HepG2 (cell line): ENCODE measurements at regions not wholly inside any gene's neighbourhood (a gene's known extent, or its start where the extent isn't known, plus 50 kb on each side); places are given as distances from the start of the nearest gene placed in this dataset.

Experiments
- ATAC-seq: fragments of 200-7000 bp; cut with Tn5 transposase; 3 replicates; pipeline ENCODE4 v1.9.1; 2020; ENCODE audit warnings: mild to moderate bottlenecking, moderate library complexity
- BruUV-seq: library from RNA; stranded (reverse); fragments of 400-500 nt; replicated peaks from 2 replicates; lab custom pipeline; 2021; lab: Mats Ljungman, UMichigan
- CTCF ChIA-PET: fragments of 300-600 bp; formaldehyde crosslinking; extraction: SDS; loops from one replicate; lab custom pipeline; 2021; ENCODE audit warnings: low total read pairs, inconsistent platforms, low intra/inter-chr PET ratio; lab: Yijun Ruan, JAX
- POLR2A ChIA-PET: fragments of 350-600 bp; sonication (Branson Sonifier 250); formaldehyde crosslinking; loops from one replicate; lab custom pipeline; 2020; ENCODE audit warnings: antibody characterized with exemption, inconsistent platforms; lab: Yijun Ruan, JAX
- DNase-seq: peaks from one replicate; pipeline ENCODE4 v3.0.0-alpha.2; 2015; ENCODE audit warnings: low spot score
- FAIRE-seq: peaks from 3 replicates; lab custom pipeline; 2011; peaks lifted over from hg19 to GRCh38; lab: Jason Lieb, UNC
- H2AFZ ChIP-seq: one replicate; pipeline ENCODE4 v1.6.1; 2011; ENCODE audit warnings: low read length, inconsistent platforms
- H3K27ac ChIP-seq: fragments of 300-600 bp; 3 replicates; pipeline ENCODE4 v1.8.0; 2011; ENCODE audit warnings: mixed run types, mild to moderate bottlenecking, mixed read lengths, low read length, inconsistent platforms; ENCODE audit not compliant: insufficient read depth; ENCODE audit errors: extremely low read length
- H3K27me3 ChIP-seq, 2 experiments: fragments of 200-600 bp in 1 of 2; 2 replicates in 1 of 2; 3 replicates in 1 of 2; pipeline versions ENCODE4 v1.6.0 to v1.8.0; 2011; ENCODE audit warnings: low read length in 2 of 2, mild to moderate bottlenecking in 2 of 2, moderate library complexity in 2 of 2, inconsistent platforms in 1 of 2; ENCODE audit not compliant: insufficient read depth in 2 of 2, control insufficient read depth in 1 of 2
- H3K36me3 ChIP-seq, 2 experiments: fragments of 200-600 bp in 1 of 2; replicated peaks in 1 of 2; 2 replicates in 1 of 2; 3 replicates in 1 of 2; pipeline versions ENCODE4 v1.5.1 to v1.8.0; 2011; ENCODE audit warnings: low read length in 2 of 2, inconsistent platforms in 1 of 2; ENCODE audit not compliant: insufficient read depth in 2 of 2, control insufficient read depth in 1 of 2
- H3K4me1 ChIP-seq: 2 replicates; pipeline ENCODE4 v1.5.1; 2012; ENCODE audit warnings: low read length, inconsistent platforms; ENCODE audit not compliant: insufficient read depth
- H3K4me2 ChIP-seq: 2 replicates; pipeline ENCODE4 v1.6.0; 2011; ENCODE audit warnings: low read depth, low read length, inconsistent platforms
- H3K4me3 ChIP-seq, 3 experiments: fragments of 200-600 bp in 1 of 3; sonication (generic), shearing (Covaris generic) in 1 of 3; replicated peaks in 1 of 3; 2 replicates each; pipeline ENCODE4 v1.5.1; 2011 to 2016; ENCODE audit warnings: low read length in 3 of 3, inconsistent platforms in 2 of 3, low read depth in 2 of 3, mild to moderate bottlenecking in 2 of 3, control low read depth in 1 of 3, mixed read lengths in 1 of 3; ENCODE audit not compliant: insufficient read depth in 1 of 3
- H3K79me2 ChIP-seq: one replicate; pipeline ENCODE4 v1.6.1; 2011; ENCODE audit warnings: low read length, inconsistent platforms; ENCODE audit not compliant: insufficient read depth
- H3K9ac ChIP-seq: 2 replicates; pipeline ENCODE4 v1.6.0; 2011; ENCODE audit warnings: mild to moderate bottlenecking, low read depth, low read length, inconsistent platforms; ENCODE audit not compliant: insufficient read depth
- H3K9me3 ChIP-seq: 2 replicates; pipeline ENCODE4 v1.5.1; 2012; ENCODE audit warnings: mild to moderate bottlenecking, low read length
- H4K20me1 ChIP-seq: 2 replicates; pipeline ENCODE4 v1.6.0; 2011; ENCODE audit warnings: inconsistent platforms, mild to moderate bottlenecking, low read length, moderate library complexity; ENCODE audit not compliant: insufficient read depth
- ELK4 ChIP-seq: sonication (generic); formaldehyde crosslinking; IDR thresholded peaks from 2 replicates; pipeline ENCODE4 v1.9.0; 2021; ENCODE audit warnings: missing genetic modification reagents, borderline replicate concordance
- HINFP ChIP-seq: sonication (generic); formaldehyde crosslinking; IDR thresholded peaks from 2 replicates; pipeline ENCODE4 v1.4.0; 2020; ENCODE audit warnings: low read depth, mild to moderate bottlenecking, missing genetic modification reagents
- KDM4B ChIP-seq: sonication (generic); formaldehyde crosslinking; IDR thresholded peaks from 2 replicates; pipeline ENCODE4 v1.4.0; 2020; ENCODE audit warnings: missing genetic modification reagents
- KDM5A ChIP-seq: fragments of 200-600 bp; sonication (generic); IDR thresholded peaks from 2 replicates; pipeline ENCODE4 v1.7.0; 2018; ENCODE audit warnings: antibody characterized with exemption, mild to moderate bottlenecking, low read length, borderline replicate concordance
- KDM5B ChIP-seq: sonication (generic); formaldehyde crosslinking; IDR thresholded peaks from 2 replicates; pipeline ENCODE4 v1.4.0; 2020; ENCODE audit warnings: missing genetic modification reagents, mild to moderate bottlenecking, borderline replicate concordance
- NFYC ChIP-seq: IDR thresholded peaks from 2 replicates; pipeline ENCODE4 v1.6.1; 2016; ENCODE audit warnings: missing genetic modification reagents, missing compliant biosample characterization
- ZHX1 ChIP-seq: sonication (generic); formaldehyde crosslinking; IDR thresholded peaks from 2 replicates; pipeline ENCODE4 v1.8.1; 2022; ENCODE audit warnings: low read depth, mild to moderate bottlenecking, missing genetic modification reagents
- ZMYM4 ChIP-seq: sonication (generic); formaldehyde crosslinking; IDR thresholded peaks from 2 replicates; pipeline ENCODE4 v1.8.1; 2023; ENCODE audit warnings: mild to moderate bottlenecking, missing genetic modification reagents
- ZNF282 ChIP-seq: fragments of 450-650 bp; IDR thresholded peaks from 2 replicates; pipeline ENCODE4 v1.6.1; 2018; ENCODE audit not compliant: partially characterized antibody
- ZNF44 ChIP-seq: sonication (generic); formaldehyde crosslinking; IDR thresholded peaks from 2 replicates; pipeline ENCODE4 v1.5.1; 2020; ENCODE audit warnings: mild to moderate bottlenecking, missing genetic modification reagents
- ZNF446 ChIP-seq: sonication (generic); formaldehyde crosslinking; IDR thresholded peaks from 2 replicates; pipeline ENCODE4 v1.5.0; 2020; ENCODE audit warnings: mild to moderate bottlenecking, missing genetic modification reagents
- ZNF782 ChIP-seq: sonication (generic); formaldehyde crosslinking; IDR thresholded peaks from 2 replicates; pipeline ENCODE4 v1.4.0; 2020; ENCODE audit warnings: missing genetic modification reagents, mild to moderate bottlenecking, borderline replicate concordance
- WGBS: methylation state at CpG from one replicate; pipeline ENCODE4 v1.1.6; 2017; ENCODE audit warnings: low lambda C conversion rate; 5-methylcytosine and 5-hydroxymethylcytosine counted together
- in situ Hi-C: cut with HindIII; loops from 2 replicates; pipeline ENCODE4 v1.10.0; 2017; ENCODE audit warnings: low pct_unique_long_range_greater_than_20kb; ENCODE audit not compliant: extremely low pct_ligation_motif_present
- intact Hi-C: fragments of 100-400 bp; cut with micrococcal nuclease; formaldehyde crosslinking; loops from one replicate; pipeline ENCODE4 v1.10.0; 2022; ENCODE audit not compliant: unreplicated experiment
- TF ChIP-seq, protein P1 (sequence below): sonication (generic); formaldehyde crosslinking; IDR thresholded peaks from 2 replicates; pipeline ENCODE4 v1.4.0; 2020; ENCODE audit warnings: mild to moderate bottlenecking, missing genetic modification reagents
- TF ChIP-seq, protein P2 (sequence below): sonication (generic); IDR thresholded peaks from 2 replicates; pipeline ENCODE4 v1.6.1; 2016; ENCODE audit warnings: low read depth, borderline replicate concordance
- TF ChIP-seq, protein P3 (sequence below): sonication (generic); formaldehyde crosslinking; IDR thresholded peaks from 2 replicates; pipeline ENCODE4 v1.5.1; 2020; ENCODE audit warnings: missing genetic modification reagents, mild to moderate bottlenecking, borderline replicate concordance

GRCh38 chr2:139357972-139358371 lies 577.8 kb upstream of the NXPH2 start (continued):
- TF ChIP-seq HINFP (no peak), ZNF782 (no peak)

- Histone ChIP-seq H3K27me3 (no peaks in the 10 kb centered on the region), H3K79me2 (no peaks in the 10 kb centered on the region), H3K4me2 (no peak overlapping the region), H3K36me3 (no peaks in the 10 kb centered on the region), H3K4me1 (no peaks in the 10 kb centered on the region), H3K4me3 (no peak overlapping the region), H4K20me1 (no peaks in the 10 kb centered on the region), H3K9me3 (peaks cover 30% of the 10 kb centered on the region), H2AFZ (no peak overlapping the region), H3K27ac (no peak overlapping the region), H3K9ac (no peak overlapping the region)
- ChIA-PET POLR2A (no interaction called here), CTCF (no interaction called here)
- intact Hi-C loops (loop anchor here (5.0 kb wide), 1 partner anchor 432 kb away; no protein-coding TSS in a partner anchor), in situ Hi-C loops (no loop called here)
- no TSS peak for BruUV-seq
- WGBS: 3% methylated on average over 1 of the region's 1 CpG
- DNase-seq (no peak), FAIRE-seq (no peak), ATAC-seq (no peak)
- no peak for TF ChIP-seq KDM4B (CRISPR knock-in tag)
- no peak for TF ChIP-seq KDM5A
- TF ChIP-seq ZMYM4 (CRISPR knock-in tag): no peak
- TF ChIP-seq ELK4: no peak
- TF ChIP-seq, protein P1, sequence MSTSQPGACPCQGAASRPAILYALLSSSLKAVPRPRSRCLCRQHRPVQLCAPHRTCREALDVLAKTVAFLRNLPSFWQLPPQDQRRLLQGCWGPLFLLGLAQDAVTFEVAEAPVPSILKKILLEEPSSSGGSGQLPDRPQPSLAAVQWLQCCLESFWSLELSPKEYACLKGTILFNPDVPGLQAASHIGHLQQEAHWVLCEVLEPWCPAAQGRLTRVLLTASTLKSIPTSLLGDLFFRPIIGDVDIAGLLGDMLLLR (CRISPR knock-in tag): no peak
- no peak for TF ChIP-seq ZNF44 (CRISPR knock-in tag)
- TF ChIP-seq, protein P2, sequence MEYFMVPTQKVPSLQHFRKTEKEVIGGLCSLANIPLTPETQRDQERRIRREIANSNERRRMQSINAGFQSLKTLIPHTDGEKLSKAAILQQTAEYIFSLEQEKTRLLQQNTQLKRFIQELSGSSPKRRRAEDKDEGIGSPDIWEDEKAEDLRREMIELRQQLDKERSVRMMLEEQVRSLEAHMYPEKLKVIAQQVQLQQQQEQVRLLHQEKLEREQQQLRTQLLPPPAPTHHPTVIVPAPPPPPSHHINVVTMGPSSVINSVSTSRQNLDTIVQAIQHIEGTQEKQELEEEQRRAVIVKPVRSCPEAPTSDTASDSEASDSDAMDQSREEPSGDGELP: no peak
- TF ChIP-seq ZNF282: no peak
- no peak for TF ChIP-seq KDM5B (CRISPR knock-in tag)
- TF ChIP-seq, protein P3, sequence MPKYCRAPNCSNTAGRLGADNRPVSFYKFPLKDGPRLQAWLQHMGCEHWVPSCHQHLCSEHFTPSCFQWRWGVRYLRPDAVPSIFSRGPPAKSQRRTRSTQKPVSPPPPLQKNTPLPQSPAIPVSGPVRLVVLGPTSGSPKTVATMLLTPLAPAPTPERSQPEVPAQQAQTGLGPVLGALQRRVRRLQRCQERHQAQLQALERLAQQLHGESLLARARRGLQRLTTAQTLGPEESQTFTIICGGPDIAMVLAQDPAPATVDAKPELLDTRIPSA (CRISPR knock-in tag): no peak
- TF ChIP-seq NFYC (CRISPR knock-in tag): no peak
- TF ChIP-seq ZHX1: no peak
- no peak for TF ChIP-seq ZNF446 (CRISPR knock-in tag)
Measured at GRCh38 chr2:139354518-139354917, 574.3 kb upstream of the NXPH2 start.
